GM23338 (cell line): ENCODE measurements at regions not wholly inside any gene's neighbourhood (a gene's known extent, or its start where the extent isn't known, plus 50 kb on each side); places are given as distances from the start of the nearest gene placed in this dataset.

Experiments used
- ATAC-seq: fragments of 200-7000 bp; cut with Tn5 transposase; 3 replicates; pipeline ENCODE4 v1.9.1; 2020
- DNase-seq: peaks from one replicate; pipeline ENCODE4 v3.0.0-alpha.2; 2015; ENCODE audit warnings: low spot score
- H2AFZ ChIP-seq: fragments of 200-600 bp; sonication (generic); 2 replicates; pipeline ENCODE4 v1.8.0; 2016; ENCODE audit warnings: antibody characterized with exemption, mild to moderate bottlenecking, moderate library complexity
- H3F3A ChIP-seq: fragments of 200-600 bp; sonication (generic); replicated peaks from 2 replicates; pipeline ENCODE4 v1.8.0; 2017; ENCODE audit warnings: antibody characterized with exemption, mixed run types, low read depth
- H3K27ac ChIP-seq: fragments of 200-600 bp; sonication (generic); 2 replicates; pipeline ENCODE4 v1.6.1; 2016; ENCODE audit warnings: low read depth
- H3K27me3 ChIP-seq: fragments of 200-600 bp; sonication (generic); 2 replicates; pipeline ENCODE4 v1.8.0; 2016; ENCODE audit warnings: mild to moderate bottlenecking, mixed run types, moderate library complexity; ENCODE audit not compliant: insufficient read depth
- H3K36me3 ChIP-seq: fragments of 200-600 bp; sonication (generic); 2 replicates; pipeline ENCODE4 v1.8.0; 2016; ENCODE audit warnings: mild to moderate bottlenecking; ENCODE audit not compliant: insufficient read depth
- H3K4me1 ChIP-seq: fragments of 200-600 bp; sonication (generic); 2 replicates; pipeline ENCODE4 v1.8.0; 2016; ENCODE audit warnings: mild to moderate bottlenecking, moderate library complexity; ENCODE audit not compliant: insufficient read depth
- H3K4me2 ChIP-seq: fragments of 200-600 bp; sonication (generic); 2 replicates; pipeline ENCODE4 v1.7.1; 2017; ENCODE audit warnings: mixed run types
- H3K4me3 ChIP-seq: fragments of 200-600 bp; sonication (generic); 2 replicates; pipeline ENCODE4 v1.6.1; 2016; ENCODE audit warnings: mixed run types
- H3K79me2 ChIP-seq: fragments of 200-600 bp; sonication (generic); replicated peaks from 2 replicates; pipeline ENCODE4 v1.8.0; 2017; ENCODE audit warnings: mild to moderate bottlenecking; ENCODE audit not compliant: insufficient read depth
- H3K9me2 ChIP-seq: fragments of 200-600 bp; sonication (generic); 2 replicates; pipeline ENCODE4 v1.8.0; 2017; ENCODE audit not compliant: insufficient read depth
- H4K20me1 ChIP-seq: fragments of 200-600 bp; sonication (generic); replicated peaks from 2 replicates; pipeline ENCODE4 v1.8.0; 2017; ENCODE audit warnings: mild to moderate bottlenecking; ENCODE audit not compliant: insufficient read depth
- H3K27ac Mint-ChIP-seq: 2 replicates; pipeline ENCODE4 v1.8.0; 2020; ENCODE audit warnings: inconsistent platforms, mild to moderate bottlenecking, moderate library complexity, mixed read lengths
- H3K27me3 Mint-ChIP-seq: 3 replicates; pipeline ENCODE4 v1.8.0; 2022; ENCODE audit warnings: low read depth, mild to moderate bottlenecking, moderate library complexity, mixed read lengths, inconsistent platforms; ENCODE audit not compliant: insufficient read depth, poor library complexity
- H3K36me3 Mint-ChIP-seq: 3 replicates; pipeline ENCODE4 v1.8.0; 2021; ENCODE audit warnings: low read depth, mild to moderate bottlenecking, inconsistent platforms, moderate library complexity, mixed read lengths
- H3K4me1 Mint-ChIP-seq: 3 replicates; pipeline ENCODE4 v1.8.0; 2020; ENCODE audit warnings: mild to moderate bottlenecking, inconsistent platforms, mixed read lengths
- H3K4me3 Mint-ChIP-seq: 3 replicates; pipeline ENCODE4 v1.8.0; 2021; ENCODE audit warnings: moderate library complexity, mild to moderate bottlenecking, inconsistent platforms, mixed read lengths
- H3K9me3 Mint-ChIP-seq: 3 replicates; pipeline ENCODE4 v1.8.0; 2020; ENCODE audit warnings: moderate library complexity, mild to moderate bottlenecking, inconsistent platforms, mixed read lengths
- CREB1 ChIP-seq: fragments of 250-450 bp; sonication (Bioruptor Pico); IDR thresholded peaks from 2 replicates; pipeline ENCODE4 v1.5.0; 2020; ENCODE audit warnings: low read depth, mild to moderate bottlenecking, moderate library complexity
- CTCF ChIP-seq, 2 experiments: fragments of 200-600 bp in 1 of 2; sonication (generic) in 1 of 2; conservative IDR thresholded peaks; 2 replicates each; pipeline versions ENCODE4 v1.5.1 to v1.6.1; 2016 to 2017; ENCODE audit warnings: antibody characterized with exemption in 2 of 2, low read depth in 2 of 2, mild to moderate bottlenecking in 2 of 2, moderate library complexity in 1 of 2
- ETS1 ChIP-seq: IDR thresholded peaks from 2 replicates; pipeline ENCODE4 v1.6.1; 2016; ENCODE audit warnings: antibody characterized with exemption
- EZH2 ChIP-seq: fragments of 200-600 bp; sonication (generic); IDR thresholded peaks from one replicate; pipeline ENCODE4 v1.8.0; 2017; ENCODE audit warnings: antibody characterized with exemption, mild to moderate bottlenecking, low read depth; ENCODE audit not compliant: unreplicated experiment
- EZH2phosphoT487 ChIP-seq: fragments of 200-600 bp; sonication (generic); IDR thresholded peaks from one replicate; pipeline ENCODE4 v1.8.1; 2018; ENCODE audit warnings: antibody characterized with exemption; ENCODE audit not compliant: unreplicated experiment
- JUNB ChIP-seq: IDR thresholded peaks from one replicate; pipeline ENCODE4 v1.6.1; 2016; ENCODE audit warnings: antibody characterized with exemption; ENCODE audit not compliant: unreplicated experiment
- NANOG ChIP-seq: IDR thresholded peaks from 2 replicates; pipeline ENCODE4 v1.6.1; 2016; ENCODE audit warnings: antibody characterized with exemption, borderline replicate concordance
- POLR2AphosphoS5 ChIP-seq: IDR thresholded peaks from 2 replicates; pipeline ENCODE4 v1.6.1; 2016; ENCODE audit warnings: antibody characterized with exemption, low read depth
- REST ChIP-seq: IDR thresholded peaks from one replicate; pipeline ENCODE4 v1.6.1; 2018; ENCODE audit warnings: antibody characterized with exemption; ENCODE audit not compliant: unreplicated experiment
- STAT1 ChIP-seq: IDR thresholded peaks from one replicate; pipeline ENCODE4 v1.6.1; 2016; ENCODE audit warnings: antibody characterized with exemption; ENCODE audit not compliant: unreplicated experiment
- ZNF114 ChIP-seq: fragments of 250-450 bp; sonication (Bioruptor Pico); IDR thresholded peaks from 2 replicates; pipeline ENCODE4 v1.5.0; 2020; ENCODE audit warnings: mild to moderate bottlenecking, moderate library complexity
- ZNF331 ChIP-seq: fragments of 250-450 bp; sonication (Bioruptor Pico); IDR thresholded peaks from 2 replicates; pipeline ENCODE4 v1.5.0; 2020; ENCODE audit warnings: low read depth, mild to moderate bottlenecking, moderate library complexity
- ZNF462 ChIP-seq: fragments of 250-450 bp; sonication (Bioruptor Pico); IDR thresholded peaks from 2 replicates; pipeline ENCODE4 v1.5.0; 2020; ENCODE audit warnings: mild to moderate bottlenecking, moderate library complexity

GRCh38 chr7:81594767-81595166 lies 175.1 kb downstream of the HGF start:
- H3K36me3 ChIP-seq = no peaks in the 10 kb centered on the region
- no peaks in the 10 kb centered on the region for H3K79me2 ChIP-seq
- Mint-ChIP-seq H3K9me3 (no peaks in the 10 kb centered on the region), H3K4me1 (no peaks in the 10 kb centered on the region), H3K27me3 (peaks cover 2% of the 10 kb centered on the region), H3K27ac (no peak overlapping the region), H3K4me3 (no peak overlapping the region), H3K36me3 (no peaks in the 10 kb centered on the region)
- no peaks in the 10 kb centered on the region for H3K4me1 ChIP-seq
- H3K27me3 ChIP-seq = no peaks in the 10 kb centered on the region
- no peak overlapping the region for H3K27ac ChIP-seq
- no peak overlapping the region for H3K4me3 ChIP-seq
- H3K9me2 ChIP-seq = no peaks in the 10 kb centered on the region
- no peak for ATAC-seq
- no peak overlapping the region for H2AFZ ChIP-seq
- H3K4me2 ChIP-seq = no peak overlapping the region
- no peaks in the 10 kb centered on the region for H3F3A ChIP-seq
- DNase-seq = no peak
- H4K20me1 ChIP-seq = no peaks in the 10 kb centered on the region
- TF ChIP-seq STAT1 (no peak), NANOG (no peak), CTCF (conservative IDR thresholded peaks at IDR 0.05; ENCODE audit: low read depth in 2 of 2) (no peak), JUNB (no peak), ZNF114 (CRISPR knock-in tag) (no peak), ETS1 (no peak), CREB1 (no peak), EZH2 (no peak), ZNF462 (CRISPR knock-in tag) (no peak), EZH2phosphoT487 (no peak), ZNF331 (no peak), REST (no peak), POLR2AphosphoS5 (no peak)
